Endothelial cell of umbilical vein (primary cell): ENCODE measurements at regions not wholly inside any gene's neighbourhood (a gene's known extent, or its start where the extent isn't known, plus 50 kb on each side); places are given as distances from the start of the nearest gene placed in this dataset.

Experiments used
- EZH2 ChIP-seq: IDR thresholded peaks from 2 replicates; pipeline ENCODE4 v1.6.1; 2012; ENCODE audit warnings: borderline replicate concordance, low read depth, mild to moderate bottlenecking, moderate library complexity, low read length, inconsistent platforms; ENCODE audit not compliant: severe bottlenecking
- GATA2 ChIP-seq: IDR thresholded peaks from 2 replicates; pipeline ENCODE4 v1.7.0; 2011; ENCODE audit warnings: low read depth, mild to moderate bottlenecking, moderate library complexity, mixed read lengths, low read length; ENCODE audit not compliant: insufficient read length, insufficient read depth
- POLR2A ChIP-seq: IDR thresholded peaks from 2 replicates; pipeline ENCODE4 v1.6.1; 2012; ENCODE audit warnings: low read depth, mild to moderate bottlenecking, control low read depth, low read length
- POLR2AphosphoS5 ChIP-seq: IDR thresholded peaks from 2 replicates; pipeline ENCODE4 v1.6.1; 2012; ENCODE audit warnings: low read depth, mild to moderate bottlenecking, control low read depth, low read length, moderate library complexity; ENCODE audit not compliant: insufficient read depth
- TF ChIP-seq, protein P1 (sequence below): IDR thresholded peaks from 2 replicates; pipeline ENCODE4 v1.6.1; 2011; ENCODE audit not compliant: insufficient read depth, insufficient read length
- TF ChIP-seq, protein P2 (sequence below), 2 donors: IDR thresholded peaks; 1 replicate in 1 of 2; 2 replicates in 1 of 2; pipeline ENCODE4 v1.5.1; 2011; ENCODE audit warnings: low read length in 2 of 2, mild to moderate bottlenecking in 2 of 2, moderate library complexity in 2 of 2, control low read depth in 1 of 2, inconsistent platforms in 1 of 2, low read depth in 1 of 2; ENCODE audit not compliant: insufficient read depth in 1 of 2; ENCODE audit errors: extremely low read depth in 1 of 2

DNA sequence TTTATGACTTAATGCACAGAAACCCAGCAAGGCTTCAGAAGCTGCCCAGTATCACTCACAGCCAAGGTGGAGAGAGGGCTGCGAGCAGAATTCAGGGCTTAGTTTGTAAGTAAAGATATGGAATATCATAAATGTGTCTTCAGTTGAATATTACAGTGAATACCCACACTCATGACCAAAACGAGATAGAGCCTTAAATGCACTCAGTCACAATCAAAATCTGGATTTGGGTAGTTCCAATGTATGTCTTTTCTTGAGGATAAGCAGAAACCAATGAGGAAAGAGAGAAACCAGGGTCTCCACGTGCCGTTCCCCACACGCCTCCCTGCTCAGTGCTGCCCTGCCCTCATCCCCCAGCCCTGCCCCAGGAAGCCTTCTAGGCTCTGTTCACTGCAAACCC is 94.9 kb downstream of the ZIC5 start:
- TF ChIP-seq, protein P1, sequence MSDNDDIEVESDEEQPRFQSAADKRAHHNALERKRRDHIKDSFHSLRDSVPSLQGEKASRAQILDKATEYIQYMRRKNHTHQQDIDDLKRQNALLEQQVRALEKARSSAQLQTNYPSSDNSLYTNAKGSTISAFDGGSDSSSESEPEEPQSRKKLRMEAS: no peak
- TF ChIP-seq, protein P2, sequence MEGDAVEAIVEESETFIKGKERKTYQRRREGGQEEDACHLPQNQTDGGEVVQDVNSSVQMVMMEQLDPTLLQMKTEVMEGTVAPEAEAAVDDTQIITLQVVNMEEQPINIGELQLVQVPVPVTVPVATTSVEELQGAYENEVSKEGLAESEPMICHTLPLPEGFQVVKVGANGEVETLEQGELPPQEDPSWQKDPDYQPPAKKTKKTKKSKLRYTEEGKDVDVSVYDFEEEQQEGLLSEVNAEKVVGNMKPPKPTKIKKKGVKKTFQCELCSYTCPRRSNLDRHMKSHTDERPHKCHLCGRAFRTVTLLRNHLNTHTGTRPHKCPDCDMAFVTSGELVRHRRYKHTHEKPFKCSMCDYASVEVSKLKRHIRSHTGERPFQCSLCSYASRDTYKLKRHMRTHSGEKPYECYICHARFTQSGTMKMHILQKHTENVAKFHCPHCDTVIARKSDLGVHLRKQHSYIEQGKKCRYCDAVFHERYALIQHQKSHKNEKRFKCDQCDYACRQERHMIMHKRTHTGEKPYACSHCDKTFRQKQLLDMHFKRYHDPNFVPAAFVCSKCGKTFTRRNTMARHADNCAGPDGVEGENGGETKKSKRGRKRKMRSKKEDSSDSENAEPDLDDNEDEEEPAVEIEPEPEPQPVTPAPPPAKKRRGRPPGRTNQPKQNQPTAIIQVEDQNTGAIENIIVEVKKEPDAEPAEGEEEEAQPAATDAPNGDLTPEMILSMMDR (IDR thresholded peaks at IDR 0.05; ENCODE audit: extremely low read depth in 1 of 2, insufficient read depth in 1 of 2, low read depth in 1 of 2, low read length in 2 of 2): no peak
- no peak for TF ChIP-seq POLR2A
- TF ChIP-seq POLR2AphosphoS5: no peak
- TF ChIP-seq EZH2: no peak
- TF ChIP-seq GATA2: no peak
